ENCODE measurements at regions not wholly inside any gene's neighbourhood (a gene's known extent, or its start where the extent isn't known, plus 50 kb on each side); places are given as distances from the start of the nearest gene placed in this dataset.
A peak's percentile ranks its signal among the peaks of the same experiment; 100 is the strongest.

DNA sequence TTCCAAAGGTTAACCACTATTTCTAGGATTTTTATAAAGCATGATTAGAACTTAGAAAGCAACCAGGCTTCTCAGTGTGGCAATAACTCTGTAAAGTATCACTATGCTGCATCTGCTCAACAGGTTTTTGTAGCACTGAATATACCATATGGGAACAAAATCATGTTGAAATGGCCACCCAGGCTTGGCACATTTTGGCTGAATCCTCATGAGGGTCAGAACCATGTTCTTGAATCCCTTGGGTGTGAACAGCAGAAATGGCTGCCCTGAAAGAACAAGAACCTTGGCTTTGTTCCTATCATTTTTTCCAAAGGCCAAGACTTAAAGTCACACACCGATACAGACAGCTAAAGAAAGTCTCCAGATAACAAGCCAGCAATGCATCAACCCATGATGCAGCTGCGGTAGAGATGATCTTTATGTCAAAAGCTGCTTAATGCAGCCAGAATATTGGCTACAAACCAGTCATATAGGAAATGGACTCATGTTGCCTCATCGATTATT, 283.0 kb upstream of the NOX3 start:
- H3K27me3 ChIP-seq, result no peaks in the 10 kb centered on the region
- H3K4me1 ChIP-seq, result no peaks in the 10 kb centered on the region
- TF ChIP-seq EP300 (IDR thresholded peaks at IDR 0.05) (no peak), POLR2A (IDR thresholded peaks at IDR 0.05) (no peak), POLR2AphosphoS5 (IDR thresholded peaks at IDR 0.05) (no peak)
- TF ChIP-seq, protein P1, sequence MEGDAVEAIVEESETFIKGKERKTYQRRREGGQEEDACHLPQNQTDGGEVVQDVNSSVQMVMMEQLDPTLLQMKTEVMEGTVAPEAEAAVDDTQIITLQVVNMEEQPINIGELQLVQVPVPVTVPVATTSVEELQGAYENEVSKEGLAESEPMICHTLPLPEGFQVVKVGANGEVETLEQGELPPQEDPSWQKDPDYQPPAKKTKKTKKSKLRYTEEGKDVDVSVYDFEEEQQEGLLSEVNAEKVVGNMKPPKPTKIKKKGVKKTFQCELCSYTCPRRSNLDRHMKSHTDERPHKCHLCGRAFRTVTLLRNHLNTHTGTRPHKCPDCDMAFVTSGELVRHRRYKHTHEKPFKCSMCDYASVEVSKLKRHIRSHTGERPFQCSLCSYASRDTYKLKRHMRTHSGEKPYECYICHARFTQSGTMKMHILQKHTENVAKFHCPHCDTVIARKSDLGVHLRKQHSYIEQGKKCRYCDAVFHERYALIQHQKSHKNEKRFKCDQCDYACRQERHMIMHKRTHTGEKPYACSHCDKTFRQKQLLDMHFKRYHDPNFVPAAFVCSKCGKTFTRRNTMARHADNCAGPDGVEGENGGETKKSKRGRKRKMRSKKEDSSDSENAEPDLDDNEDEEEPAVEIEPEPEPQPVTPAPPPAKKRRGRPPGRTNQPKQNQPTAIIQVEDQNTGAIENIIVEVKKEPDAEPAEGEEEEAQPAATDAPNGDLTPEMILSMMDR (IDR thresholded peaks at IDR 0.05), result no peak
- DNase-seq, result no peak
- H3K9me3 ChIP-seq, result no peaks in the 10 kb centered on the region
- intact Hi-C loops (cut with DNase I; ENCODE audit: low total_unique reads), result no loop called here
- WGBS, 5 donors, result 52 to 76% (median 62%) methylated on average over 3 of the region's 3 CpGs
- no peaks in the 10 kb centered on the region for H3K36me3 ChIP-seq
- H3K4me3 ChIP-seq, result no peak overlapping the region
- H3K27ac ChIP-seq, result no peak overlapping the region

DNA sequence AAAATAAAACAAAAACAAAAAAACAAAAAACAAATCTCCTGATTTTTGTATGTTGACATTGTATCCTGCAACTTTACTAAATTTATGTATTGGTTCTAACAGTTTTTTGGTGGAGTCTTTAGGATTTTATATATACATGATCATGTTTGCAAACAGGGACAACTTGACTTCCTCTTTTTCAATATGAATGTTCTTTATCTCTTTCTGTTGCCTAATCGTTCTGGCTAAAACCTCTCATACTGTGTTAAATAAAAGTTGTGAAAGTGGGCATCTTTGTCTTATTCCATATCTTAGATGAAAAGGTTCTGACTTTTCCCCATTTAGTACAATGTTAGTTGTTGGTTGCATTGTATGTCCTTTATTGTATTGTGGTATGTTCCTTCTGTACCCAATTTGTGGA, 261.7 kb upstream of the NOX3 start:
- Histone ChIP-seq H3K9me3 (no peaks in the 10 kb centered on the region), H3K4me3 (no peak overlapping the region), H3K27ac (no peak overlapping the region), H3K4me1 (peaks cover 0 to under 1% (median 0%) of the 10 kb centered on the region in 4 donors), H3K36me3 (no peaks in the 10 kb centered on the region), H3K27me3 (no peaks in the 10 kb centered on the region)
- TF ChIP-seq POLR2AphosphoS5 (IDR thresholded peaks at IDR 0.05) (no peak), EP300 (IDR thresholded peaks at IDR 0.05) (no peak), POLR2A (IDR thresholded peaks at IDR 0.05) (no peak)
- TF ChIP-seq, protein P1 (IDR thresholded peaks at IDR 0.05), result no peak
- intact Hi-C loops (cut with DNase I; ENCODE audit: low total_unique reads), result no loop called here
- WGBS, 5 donors, result 39 to 65% (median 51%) methylated on average over 1 of the region's 1 CpG
- no peak for DNase-seq

DNA sequence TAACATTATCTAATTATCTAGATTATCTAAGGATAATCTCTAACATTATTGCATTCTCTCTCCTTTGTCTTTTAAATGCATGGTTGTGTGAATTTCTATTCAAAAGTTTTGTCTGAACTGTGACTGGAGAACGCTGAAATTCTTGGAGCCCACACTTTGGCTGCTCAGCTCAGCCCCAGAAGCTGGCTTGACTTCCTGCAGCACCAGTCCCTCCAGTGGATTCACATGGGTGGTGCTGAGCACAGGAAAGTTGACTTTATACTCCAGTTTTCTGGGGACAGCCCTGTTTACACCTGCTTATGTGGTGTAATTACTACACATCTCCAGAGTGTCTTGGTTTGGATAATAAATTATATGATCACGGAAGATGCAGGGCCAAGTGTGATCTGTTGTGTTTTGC, 255.1 kb upstream of the NOX3 start:
- intact Hi-C loops (cut with DNase I; ENCODE audit: low total_unique reads), result no loop called here
- peak in 1 of 2 donors; percentile 9 for DNase-seq
- TF ChIP-seq EP300 (IDR thresholded peaks at IDR 0.05) (no peak), POLR2AphosphoS5 (IDR thresholded peaks at IDR 0.05) (no peak), POLR2A (IDR thresholded peaks at IDR 0.05) (no peak)
- TF ChIP-seq, protein P1 (IDR thresholded peaks at IDR 0.05), result no peak
- H3K36me3 ChIP-seq, result no peaks in the 10 kb centered on the region
- 33 to 79% (median 58%) methylated on average over 2 of the region's 2 CpGs for WGBS, 5 donors
- H3K4me1 ChIP-seq, result peaks cover 0 to 5% (median 0%) of the 10 kb centered on the region in 4 donors
- no peak overlapping the region for H3K27ac ChIP-seq
- H3K27me3 ChIP-seq, result no peaks in the 10 kb centered on the region
- no peaks in the 10 kb centered on the region for H3K9me3 ChIP-seq
- no peak overlapping the region for H3K4me3 ChIP-seq

- H3K4me1 ChIP-seq, result peaks cover 0 to 5% (median 0%) of the 10 kb centered on the region in 4 donors
- H3K27ac ChIP-seq, result no peak overlapping the region
- no peak for TF ChIP-seq POLR2A (IDR thresholded peaks at IDR 0.05)
- no peak for TF ChIP-seq POLR2AphosphoS5 (IDR thresholded peaks at IDR 0.05)
- TF ChIP-seq, protein P1 (IDR thresholded peaks at IDR 0.05), result no peak
- no peak for TF ChIP-seq EP300 (IDR thresholded peaks at IDR 0.05)
- H3K36me3 ChIP-seq, result no peaks in the 10 kb centered on the region
- H3K4me3 ChIP-seq, result no peak overlapping the region
- intact Hi-C loops (cut with DNase I; ENCODE audit: low total_unique reads), result no loop called here
- H3K9me3 ChIP-seq, result no peaks in the 10 kb centered on the region
- no peak for DNase-seq
- 97 to 99% (median 98%) methylated on average over 9 to 10 of the region's 10 CpGs for WGBS, 5 donors
- no peaks in the 10 kb centered on the region for H3K27me3 ChIP-seq
These were observed 253.6 kb upstream of the NOX3 start for GRCh38 chr6:155709262-155709661.

Data from stomach (tissue), 8 donors.